GM19467 (cell line): ENCODE measurements at regions not wholly inside any gene's neighbourhood (a gene's known extent, or its start where the extent isn't known, plus 50 kb on each side); places are given as distances from the start of the nearest gene placed in this dataset.
"Not testable (repeated sequence)": the region's sequence is repeated elsewhere in the genome, so short reads cannot be mapped to it uniquely, and the experiment has no call there.

Experiments
- ATAC-seq: cut with Tn5 transposase; IDR thresholded peaks from one replicate; pipeline ENCODE4 v1.9.1; 2021; ENCODE audit warnings: mild to moderate bottlenecking, moderate library complexity; ENCODE audit not compliant: unreplicated experiment

DNA sequence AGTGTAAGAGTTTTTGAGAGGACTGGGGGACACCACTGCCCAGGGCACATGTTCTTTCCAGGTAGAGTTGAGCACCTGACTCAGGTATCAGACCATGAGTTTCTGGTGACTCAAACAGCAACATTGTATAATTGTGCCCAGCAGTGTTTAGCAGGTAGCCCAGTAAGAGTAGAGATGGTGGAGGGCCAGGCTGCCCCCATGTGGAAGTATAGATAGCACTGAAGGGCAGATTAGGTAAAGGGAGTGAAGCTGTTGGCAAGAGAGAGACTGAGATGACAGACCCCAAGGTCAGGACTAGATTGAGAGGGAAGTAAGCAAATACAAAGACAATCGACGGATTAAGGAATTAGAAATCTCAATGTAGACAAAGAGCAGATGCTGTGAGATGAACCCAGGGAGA, 74.6 kb downstream of the TRIM42 start:
- no peak for ATAC-seq

DNA sequence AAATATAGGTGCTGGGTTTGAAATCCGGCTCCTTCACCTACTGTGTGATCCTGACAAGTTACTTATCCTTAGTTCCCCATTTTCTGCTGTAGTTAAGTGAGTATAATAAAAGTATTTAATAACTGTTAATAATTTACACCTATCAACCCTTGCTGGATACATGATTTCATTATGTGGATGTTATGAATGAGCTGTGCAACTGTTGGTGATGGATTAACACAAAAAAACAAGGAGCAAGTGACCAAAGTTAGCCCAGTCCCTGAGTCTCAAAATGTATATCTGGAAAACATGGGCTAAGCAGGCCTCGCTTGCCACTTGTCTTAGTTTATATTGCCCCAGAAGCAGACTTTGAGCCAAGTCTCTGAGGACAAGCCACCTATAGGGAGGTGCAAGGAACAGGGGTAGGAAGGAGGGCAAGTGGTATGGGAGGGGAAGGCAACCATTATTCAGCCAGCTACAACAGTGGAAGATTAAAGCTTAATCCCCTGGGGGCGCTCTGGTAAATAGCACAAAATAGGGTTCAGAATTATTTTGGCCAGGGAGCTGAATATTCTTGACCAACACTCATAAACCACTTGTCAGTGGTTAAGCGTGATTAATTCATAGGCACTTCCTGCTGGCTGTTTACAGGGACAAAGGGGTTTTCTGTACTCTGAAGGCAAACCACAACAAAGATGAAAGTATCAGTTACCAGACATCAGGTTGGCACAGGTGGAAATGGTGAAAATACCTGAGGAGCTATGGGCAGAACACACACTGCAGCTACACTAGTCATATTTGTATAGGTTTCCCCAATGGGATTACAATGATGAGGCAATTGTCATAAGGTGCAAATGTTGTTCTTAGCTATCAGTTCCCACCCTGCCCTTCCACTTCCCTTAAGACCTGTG, 76.2 kb downstream of the TRIM42 start:
- peak; percentile 62 for ATAC-seq

DNA sequence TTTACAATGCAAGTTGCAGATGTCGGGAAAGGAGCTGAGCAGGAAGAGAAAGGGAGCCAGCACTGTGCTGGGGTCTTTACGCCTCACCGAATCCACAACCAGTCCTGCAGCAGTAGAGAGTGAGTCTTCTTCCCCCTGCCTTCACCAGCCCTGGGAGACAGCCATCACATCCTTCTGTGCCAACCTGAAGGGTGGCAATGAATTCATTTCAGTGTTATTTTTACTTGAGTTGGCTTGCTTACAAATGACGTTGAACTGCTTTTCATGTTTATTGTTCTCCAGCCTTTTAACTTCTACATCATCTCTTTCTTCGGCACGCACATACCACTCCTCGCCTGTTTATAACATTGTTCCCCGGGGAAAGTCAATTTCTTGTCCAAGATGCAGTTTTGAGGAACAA, 77.1 kb downstream of the TRIM42 start:
- no peak for ATAC-seq

DNA sequence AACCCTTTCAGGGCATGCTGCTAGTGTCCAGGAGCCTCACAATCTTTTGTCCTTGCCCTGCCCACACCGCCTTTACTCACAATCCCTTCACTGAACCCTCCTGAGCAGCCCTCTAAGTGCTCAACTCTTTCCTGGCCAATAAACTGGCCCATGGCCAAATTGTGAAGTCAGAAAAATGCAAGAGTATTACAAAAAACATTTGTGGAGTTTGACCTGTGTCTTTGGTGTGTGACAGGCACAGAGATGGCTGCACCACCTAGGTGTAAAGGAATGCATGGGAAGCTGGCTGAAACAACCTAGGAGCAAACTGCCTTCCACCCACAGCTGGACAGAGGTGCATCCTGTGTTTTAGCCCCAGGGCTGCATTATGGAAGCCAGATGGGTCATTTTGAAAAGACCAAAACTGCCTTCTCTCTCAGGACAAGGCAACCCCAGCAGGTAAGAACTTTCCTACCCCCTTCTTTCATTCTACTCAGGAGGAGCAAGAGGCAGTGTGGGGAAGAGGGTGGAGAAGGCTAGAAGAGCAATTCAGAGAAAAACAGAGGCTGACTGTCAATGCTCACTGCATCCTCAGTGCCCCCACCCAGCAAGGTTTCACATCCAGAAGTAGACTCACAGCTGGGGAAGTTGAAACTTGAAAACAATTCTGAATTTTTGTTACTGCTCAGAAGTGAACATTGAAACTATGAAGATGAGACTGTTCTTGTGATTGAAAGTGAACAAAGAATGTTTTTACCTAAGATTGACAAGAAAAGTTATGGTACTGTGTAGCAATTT, 78.6 kb downstream of the TRIM42 start:
- ATAC-seq = peak; percentile 60

GRCh38 chr3:140758791-140759444, 81.1 kb downstream of the TRIM42 start:
- ATAC-seq = no peak

DNA sequence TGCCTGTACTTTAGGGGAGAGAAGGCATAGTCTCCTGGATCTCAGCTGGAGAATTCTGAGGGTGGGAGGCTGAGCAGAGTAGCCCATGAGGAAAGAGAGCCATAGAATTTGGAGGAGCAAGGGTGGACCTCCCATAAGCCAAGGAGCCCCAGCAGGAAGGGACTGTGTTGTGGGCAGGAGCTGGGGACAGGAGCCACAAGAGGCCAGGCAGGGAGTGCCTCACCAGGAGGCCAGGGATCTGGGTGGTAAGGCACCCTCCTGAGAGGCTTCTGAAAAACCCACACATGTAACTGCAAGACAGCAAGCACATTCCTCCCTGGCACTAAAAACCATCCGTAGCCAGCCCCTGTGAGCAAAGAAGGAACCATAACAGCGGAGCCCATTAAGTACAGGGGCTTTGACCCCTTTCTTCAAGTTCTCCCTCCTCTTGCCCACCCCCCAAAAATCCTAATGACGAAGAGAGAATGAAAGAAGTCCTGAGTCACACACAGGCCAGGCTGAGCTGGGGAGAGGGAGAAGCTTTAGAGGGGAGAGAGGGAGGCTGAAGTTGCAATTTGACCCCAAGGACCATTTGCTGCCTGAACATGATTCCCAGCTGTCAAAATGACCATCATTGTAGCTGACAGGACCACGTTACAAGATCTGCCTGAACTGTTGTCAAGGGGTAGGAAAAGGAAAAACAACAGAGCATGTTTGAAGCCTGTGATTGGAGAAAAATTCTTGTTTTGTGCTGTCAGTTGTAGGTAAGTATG, 82.6 kb downstream of the TRIM42 start:
- ATAC-seq = no peak

GRCh38 chr3:140761076-140761639, 83.3 kb downstream of the TRIM42 start:
- no peak for ATAC-seq

GRCh38 chr3:140762746-140763145, 84.9 kb downstream of the TRIM42 start:
- ATAC-seq = no peak

DNA sequence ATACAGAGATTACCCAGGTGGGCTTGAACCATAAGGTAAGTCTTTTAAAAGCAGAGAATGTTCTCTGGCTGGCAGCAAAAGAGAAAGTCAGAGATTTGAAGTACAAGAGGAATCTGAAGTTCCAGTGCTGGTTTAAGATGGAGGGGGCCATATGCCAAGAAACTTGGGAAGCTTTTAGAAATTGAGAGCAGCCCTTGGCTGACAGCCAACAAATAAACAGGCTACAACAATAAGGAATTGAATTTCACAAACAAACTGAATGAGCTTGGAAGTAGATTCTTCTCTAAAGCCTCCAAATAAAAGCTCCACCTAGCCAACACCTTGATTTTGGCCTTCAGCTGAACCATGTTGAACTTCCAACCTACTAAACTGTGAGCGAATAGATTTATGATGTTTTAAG, 85.7 kb downstream of the TRIM42 start:
- no peak for ATAC-seq

- no peak for ATAC-seq
Observed at GRCh38 chr3:140765246-140765645, 87.4 kb downstream of the TRIM42 start.

DNA sequence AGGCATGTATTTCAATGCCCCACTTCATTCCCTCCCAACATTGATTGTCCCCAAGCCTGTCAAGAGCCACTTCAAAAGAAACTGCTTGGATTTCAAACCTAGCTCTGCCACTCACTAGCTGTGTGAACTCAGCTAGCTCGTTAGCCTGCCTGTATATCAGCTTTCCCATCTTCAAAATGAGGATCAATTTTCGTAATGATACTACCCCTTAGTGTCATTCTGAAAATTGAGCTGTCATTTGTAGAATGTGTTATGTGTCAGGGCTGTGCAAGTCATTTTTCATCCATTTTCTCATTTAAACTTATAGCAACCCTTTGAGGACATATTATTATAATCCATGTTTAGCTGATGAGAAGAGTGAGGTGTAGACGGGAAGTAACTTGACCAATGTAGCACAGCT, 88.6 kb downstream of the TRIM42 start:
- no peak for ATAC-seq

DNA sequence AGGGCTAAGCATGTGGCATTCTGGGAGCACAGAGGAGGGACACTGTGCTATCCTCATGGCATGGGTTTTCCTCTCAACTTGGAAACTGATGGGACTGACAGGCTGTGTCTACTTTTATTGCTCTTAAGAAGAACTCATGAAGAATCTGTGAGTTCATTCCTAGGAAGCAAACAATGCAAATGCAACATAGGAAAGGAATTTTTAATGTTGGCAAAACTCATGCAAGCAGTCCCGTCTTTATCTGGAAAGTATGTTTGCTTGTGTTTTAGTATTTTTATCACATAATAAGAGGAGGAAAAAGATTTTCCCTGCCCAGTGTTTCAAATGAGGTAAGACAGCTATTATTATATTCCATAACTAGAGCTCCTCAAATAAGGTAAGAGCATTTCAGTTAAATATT, 89.7 kb downstream of the TRIM42 start:
- ATAC-seq = no peak

- ATAC-seq = no peak
Observed at GRCh38 chr3:140768941-140769340, 91.1 kb downstream of the TRIM42 start.

DNA sequence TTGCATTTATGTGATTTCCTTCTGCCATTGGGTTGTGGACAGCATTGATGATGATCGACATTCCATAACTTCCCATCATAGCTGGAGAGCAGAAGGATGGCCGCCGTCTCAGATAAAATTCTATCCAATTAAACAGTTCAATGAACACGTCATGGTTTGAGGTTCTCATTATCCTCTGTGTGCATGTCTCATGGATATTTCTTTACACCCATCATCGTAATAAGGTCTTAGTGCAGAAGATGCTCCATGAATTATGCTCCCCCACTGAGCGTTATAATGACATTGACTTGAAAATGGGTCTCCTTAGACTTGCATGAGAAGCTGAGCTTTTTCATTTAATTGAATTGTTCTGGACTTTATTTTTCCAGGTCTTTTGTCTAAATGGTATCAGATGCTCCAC, 92.1 kb downstream of the TRIM42 start:
- ATAC-seq = no peak

- ATAC-seq = no peak
Observed at GRCh38 chr3:140770977-140771667, 93.3 kb downstream of the TRIM42 start.

- no peak for ATAC-seq
Observed at GRCh38 chr3:140777631-140778233, 99.9 kb downstream of the TRIM42 start.

DNA sequence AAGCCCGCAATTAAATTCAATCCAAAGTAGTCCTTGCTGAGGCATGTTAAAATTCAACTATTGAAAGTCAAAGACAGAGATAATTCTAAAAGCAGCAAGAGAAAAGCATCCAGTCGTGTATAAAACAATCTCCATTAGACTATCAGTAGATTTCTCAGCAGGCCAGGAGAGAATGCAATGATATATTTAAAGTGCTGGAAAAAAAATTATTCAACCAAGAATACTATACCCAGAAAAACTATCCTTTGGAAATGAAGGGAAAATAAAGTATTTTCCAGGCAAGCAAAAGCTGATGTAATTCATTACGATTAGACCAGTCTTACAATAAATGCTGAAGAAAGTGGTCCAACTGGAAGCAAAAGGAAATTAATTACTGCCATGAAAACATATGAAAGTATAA, 113.5 kb downstream of the TRIM42 start:
- ATAC-seq = no peak

GRCh38 chr3:140794507-140794906, 116.6 kb downstream of the TRIM42 start:
- no peak for ATAC-seq

DNA sequence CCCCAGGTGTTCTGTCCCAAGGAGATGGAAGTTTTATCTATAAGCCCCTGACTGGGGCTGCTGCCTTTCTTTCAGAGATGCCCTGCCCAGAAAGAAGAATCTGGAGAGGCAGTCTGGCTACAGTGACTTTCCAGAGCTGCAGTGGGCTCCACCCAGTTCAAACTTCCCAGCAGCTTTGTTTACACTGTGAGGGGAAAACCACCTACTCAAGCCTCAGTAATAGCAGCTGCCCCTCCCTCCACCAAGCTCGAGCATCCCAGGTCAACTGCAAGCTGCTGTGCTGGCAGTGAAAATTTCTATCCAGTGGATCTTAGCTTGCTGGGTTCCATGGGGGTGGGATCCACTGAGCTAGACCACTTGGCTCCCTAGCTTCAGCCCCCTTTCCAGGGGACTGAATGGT, 125.0 kb downstream of the TRIM42 start:
- not testable (repeated sequence) for ATAC-seq

GRCh38 chr3:140809316-140809715, 131.5 kb downstream of the TRIM42 start:
- ATAC-seq = no peak
